ENCODE measurements at regions not wholly inside any gene's neighbourhood (a gene's known extent, or its start where the extent isn't known, plus 50 kb on each side); places are given as distances from the start of the nearest gene placed in this dataset.

- TF ChIP-seq, protein P1, sequence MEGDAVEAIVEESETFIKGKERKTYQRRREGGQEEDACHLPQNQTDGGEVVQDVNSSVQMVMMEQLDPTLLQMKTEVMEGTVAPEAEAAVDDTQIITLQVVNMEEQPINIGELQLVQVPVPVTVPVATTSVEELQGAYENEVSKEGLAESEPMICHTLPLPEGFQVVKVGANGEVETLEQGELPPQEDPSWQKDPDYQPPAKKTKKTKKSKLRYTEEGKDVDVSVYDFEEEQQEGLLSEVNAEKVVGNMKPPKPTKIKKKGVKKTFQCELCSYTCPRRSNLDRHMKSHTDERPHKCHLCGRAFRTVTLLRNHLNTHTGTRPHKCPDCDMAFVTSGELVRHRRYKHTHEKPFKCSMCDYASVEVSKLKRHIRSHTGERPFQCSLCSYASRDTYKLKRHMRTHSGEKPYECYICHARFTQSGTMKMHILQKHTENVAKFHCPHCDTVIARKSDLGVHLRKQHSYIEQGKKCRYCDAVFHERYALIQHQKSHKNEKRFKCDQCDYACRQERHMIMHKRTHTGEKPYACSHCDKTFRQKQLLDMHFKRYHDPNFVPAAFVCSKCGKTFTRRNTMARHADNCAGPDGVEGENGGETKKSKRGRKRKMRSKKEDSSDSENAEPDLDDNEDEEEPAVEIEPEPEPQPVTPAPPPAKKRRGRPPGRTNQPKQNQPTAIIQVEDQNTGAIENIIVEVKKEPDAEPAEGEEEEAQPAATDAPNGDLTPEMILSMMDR (IDR thresholded peaks at IDR 0.05), result no peak
- TF ChIP-seq POLR2A (IDR thresholded peaks at IDR 0.05) (no peak), POLR2AphosphoS5 (IDR thresholded peaks at IDR 0.05) (no peak)
Measured at GRCh38 chr17:27384726-27385125, 71.5 kb upstream of the KSR1 start.

Measured in gastroesophageal sphincter (tissue), 3 donors.